Suprapubic skin (tissue), 3 donors: ENCODE measurements at regions not wholly inside any gene's neighbourhood (a gene's known extent, or its start where the extent isn't known, plus 50 kb on each side); places are given as distances from the start of the nearest gene placed in this dataset.

ENCODE experiments used
- CTCF ChIP-seq, 2 donors: fragments of 200-600 bp in 1 of 2; fragments of 450-650 bp in 1 of 2; sonication (generic) in 1 of 2; IDR thresholded peaks; one replicate each; pipeline ENCODE4 v1.5.1; 2016 to 2019; ENCODE audit warnings: antibody characterized with exemption in 2 of 2, mild to moderate bottlenecking in 1 of 2, moderate library complexity in 1 of 2
- POLR2A ChIP-seq, 2 donors: fragments of 450-650 bp; IDR thresholded peaks; one replicate each; pipeline ENCODE4 v1.6.1; 2017; ENCODE audit warnings: antibody characterized with exemption in 2 of 2, mild to moderate bottlenecking in 2 of 2, moderate library complexity in 2 of 2

DNA sequence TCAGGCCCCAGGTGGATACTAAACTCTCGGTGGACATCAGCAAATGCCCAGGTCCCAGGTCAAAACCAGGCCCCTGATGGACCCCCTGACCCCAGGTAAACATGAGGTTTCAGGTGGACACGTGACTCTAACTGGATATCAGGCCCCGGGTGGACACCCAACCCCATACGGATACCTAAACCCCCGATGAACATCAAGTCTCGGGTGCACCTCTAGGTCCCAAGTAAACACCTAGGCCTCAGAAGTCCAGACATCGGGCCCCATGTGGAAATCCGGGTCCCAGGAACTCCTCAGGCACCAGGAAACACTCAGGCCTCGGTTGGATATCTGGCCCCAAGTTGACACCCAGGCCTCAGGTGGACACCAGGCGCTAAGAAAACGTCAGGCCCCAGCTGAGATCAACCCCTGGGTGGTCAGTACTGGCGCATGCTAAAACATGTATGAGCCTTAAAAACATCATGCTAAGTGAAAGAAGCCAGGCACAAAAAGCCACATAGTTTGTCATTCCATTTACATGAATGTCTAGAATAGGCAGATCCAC is 54.4 kb upstream of the SEPTIN5 start:
- no peak for TF ChIP-seq CTCF (IDR thresholded peaks at IDR 0.05)
- TF ChIP-seq POLR2A (IDR thresholded peaks at IDR 0.05), result no peak
